ENCODE measurements at regions not wholly inside any gene's neighbourhood (a gene's known extent, or its start where the extent isn't known, plus 50 kb on each side); places are given as distances from the start of the nearest gene placed in this dataset.

DNA sequence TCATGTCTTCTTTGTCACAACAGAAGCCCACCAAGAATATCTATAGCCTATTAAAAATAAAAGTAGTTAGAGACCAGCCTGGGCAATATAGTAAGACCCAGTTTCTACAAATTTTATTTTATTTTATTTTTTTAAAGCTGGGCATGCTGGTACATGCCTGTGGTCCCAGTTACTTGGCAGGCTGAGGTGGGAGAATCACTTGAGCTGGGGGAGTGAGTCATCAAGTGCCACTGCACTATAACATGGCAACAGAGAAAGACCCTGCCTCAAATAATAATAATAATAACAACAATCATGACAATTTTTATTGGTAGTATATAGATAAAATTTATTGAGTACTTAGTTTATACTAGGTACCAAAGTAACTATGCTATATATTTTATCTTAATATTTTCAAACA, 93.0 kb upstream of the NPFFR2 start:
- H3K27me3 ChIP-seq (ENCODE audit: control insufficient read depth, insufficient read depth, low read length) = no peaks in the 10 kb centered on the region
- H3K4me3 ChIP-seq (ENCODE audit: low read depth, low read length) = no peak overlapping the region
- H3K9me3 ChIP-seq (ENCODE audit: control insufficient read depth, insufficient read depth, low read length) = no peaks in the 10 kb centered on the region
- no peak overlapping the region for H3K9ac ChIP-seq (ENCODE audit: low read depth, low read length)
- H3K4me1 ChIP-seq (ENCODE audit: control insufficient read depth, insufficient read depth, low read length) = no peaks in the 10 kb centered on the region
- H3K36me3 ChIP-seq (ENCODE audit: control insufficient read depth, insufficient read depth, low read length) = no peaks in the 10 kb centered on the region

DNA sequence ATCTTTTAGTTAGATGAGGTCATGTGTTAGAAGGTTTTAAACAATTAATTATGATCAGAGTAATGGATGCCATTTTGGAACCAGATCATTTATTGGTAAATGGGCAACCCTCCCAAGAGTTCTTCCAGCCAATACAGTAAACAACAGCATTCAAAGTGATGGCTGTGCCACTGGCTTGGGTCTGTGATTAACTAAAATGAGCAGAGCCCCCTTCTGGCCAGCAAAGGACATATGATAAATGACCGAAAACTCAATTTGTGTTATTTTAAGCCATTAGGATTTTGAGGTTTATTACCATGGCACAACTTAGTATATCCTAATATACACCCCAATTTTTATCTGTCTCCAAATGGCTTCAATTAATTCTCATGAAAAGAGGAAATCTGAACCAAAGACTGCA, 90.8 kb upstream of the NPFFR2 start:
- H3K4me3 ChIP-seq (ENCODE audit: low read depth, low read length) = no peak overlapping the region
- H3K36me3 ChIP-seq (ENCODE audit: control insufficient read depth, insufficient read depth, low read length) = no peaks in the 10 kb centered on the region
- peaks cover 8% of the 10 kb centered on the region for H3K9me3 ChIP-seq (ENCODE audit: control insufficient read depth, insufficient read depth, low read length)
- no peaks in the 10 kb centered on the region for H3K27me3 ChIP-seq (ENCODE audit: control insufficient read depth, insufficient read depth, low read length)
- no peaks in the 10 kb centered on the region for H3K4me1 ChIP-seq (ENCODE audit: control insufficient read depth, insufficient read depth, low read length)
- H3K9ac ChIP-seq (ENCODE audit: low read depth, low read length) = no peak overlapping the region

DNA sequence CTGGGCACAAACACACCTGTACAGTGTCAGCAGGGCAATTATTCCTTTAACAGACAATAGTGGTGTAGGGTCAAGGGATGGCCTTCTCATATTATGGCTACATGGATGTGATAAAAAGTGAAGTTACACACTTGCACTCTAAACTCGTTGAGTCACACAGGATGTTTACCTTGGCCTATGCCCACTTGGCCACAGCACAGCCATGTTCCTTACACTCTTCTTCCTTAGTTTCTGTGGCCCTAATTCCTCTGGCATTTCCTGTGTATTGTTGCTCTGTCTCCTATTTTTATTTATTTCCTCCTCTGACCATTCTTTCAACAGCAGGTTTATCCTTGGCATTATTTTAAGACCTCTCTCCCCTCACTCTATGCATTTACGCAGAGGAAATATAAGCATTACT, 86.8 kb upstream of the NPFFR2 start:
- H3K4me3 ChIP-seq (ENCODE audit: low read depth, low read length) = no peak overlapping the region
- no peaks in the 10 kb centered on the region for H3K36me3 ChIP-seq (ENCODE audit: control insufficient read depth, insufficient read depth, low read length)
- no peaks in the 10 kb centered on the region for H3K27me3 ChIP-seq (ENCODE audit: control insufficient read depth, insufficient read depth, low read length)
- peaks cover 17% of the 10 kb centered on the region for H3K9me3 ChIP-seq (ENCODE audit: control insufficient read depth, insufficient read depth, low read length)
- no peaks in the 10 kb centered on the region for H3K4me1 ChIP-seq (ENCODE audit: control insufficient read depth, insufficient read depth, low read length)
- no peak overlapping the region for H3K9ac ChIP-seq (ENCODE audit: low read depth, low read length)

DNA sequence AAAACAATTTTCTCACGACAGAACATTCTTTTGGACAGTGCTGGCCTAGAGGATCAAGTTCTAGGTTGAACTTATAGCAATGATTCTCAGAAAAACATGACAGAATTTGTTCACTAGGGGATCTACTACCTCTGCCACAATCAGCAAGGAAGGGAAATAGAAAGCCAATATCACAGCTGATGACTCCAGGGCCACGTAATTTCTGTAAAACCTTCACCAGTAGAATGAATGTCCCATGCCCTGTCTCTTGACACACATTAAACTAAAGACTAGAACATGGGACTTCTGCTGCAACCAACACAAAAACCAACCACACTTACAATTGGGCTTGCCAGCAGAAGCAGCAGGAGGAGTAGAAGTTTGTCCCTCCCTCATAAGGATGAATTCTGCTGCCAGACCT, 86.0 kb upstream of the NPFFR2 start:
- H3K9me3 ChIP-seq (ENCODE audit: control insufficient read depth, insufficient read depth, low read length) = peaks cover 17% of the 10 kb centered on the region
- H3K4me3 ChIP-seq (ENCODE audit: low read depth, low read length) = no peak overlapping the region
- no peaks in the 10 kb centered on the region for H3K36me3 ChIP-seq (ENCODE audit: control insufficient read depth, insufficient read depth, low read length)
- H3K9ac ChIP-seq (ENCODE audit: low read depth, low read length) = no peak overlapping the region
- no peaks in the 10 kb centered on the region for H3K4me1 ChIP-seq (ENCODE audit: control insufficient read depth, insufficient read depth, low read length)
- H3K27me3 ChIP-seq (ENCODE audit: control insufficient read depth, insufficient read depth, low read length) = no peaks in the 10 kb centered on the region

DNA sequence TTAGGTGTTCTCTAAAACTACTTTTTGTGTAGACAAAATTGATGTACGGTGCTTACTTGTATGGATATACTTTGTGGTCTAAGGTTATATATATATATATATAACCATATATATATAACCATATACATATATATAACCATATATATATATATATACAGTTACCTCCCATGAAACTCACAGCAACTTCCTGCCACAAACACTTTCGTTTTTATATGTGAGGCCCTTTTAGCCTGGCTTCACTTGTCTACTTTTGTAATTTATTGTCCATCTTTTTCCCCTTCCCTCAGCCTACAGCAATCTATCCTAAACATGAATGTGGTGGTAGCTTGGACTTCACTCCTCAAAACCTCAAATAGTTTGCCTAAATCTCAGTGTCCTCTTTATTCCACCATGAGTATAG, 72.8 kb upstream of the NPFFR2 start:
- Histone ChIP-seq H3K4me1 (ENCODE audit: control insufficient read depth, insufficient read depth, low read length) (no peaks in the 10 kb centered on the region), H3K9me3 (ENCODE audit: control insufficient read depth, insufficient read depth, low read length) (no peaks in the 10 kb centered on the region), H3K9ac (ENCODE audit: low read depth, low read length) (no peak overlapping the region), H3K27me3 (ENCODE audit: control insufficient read depth, insufficient read depth, low read length) (no peaks in the 10 kb centered on the region), H3K4me3 (ENCODE audit: low read depth, low read length) (no peak overlapping the region), H3K36me3 (ENCODE audit: control insufficient read depth, insufficient read depth, low read length) (no peaks in the 10 kb centered on the region)

DNA sequence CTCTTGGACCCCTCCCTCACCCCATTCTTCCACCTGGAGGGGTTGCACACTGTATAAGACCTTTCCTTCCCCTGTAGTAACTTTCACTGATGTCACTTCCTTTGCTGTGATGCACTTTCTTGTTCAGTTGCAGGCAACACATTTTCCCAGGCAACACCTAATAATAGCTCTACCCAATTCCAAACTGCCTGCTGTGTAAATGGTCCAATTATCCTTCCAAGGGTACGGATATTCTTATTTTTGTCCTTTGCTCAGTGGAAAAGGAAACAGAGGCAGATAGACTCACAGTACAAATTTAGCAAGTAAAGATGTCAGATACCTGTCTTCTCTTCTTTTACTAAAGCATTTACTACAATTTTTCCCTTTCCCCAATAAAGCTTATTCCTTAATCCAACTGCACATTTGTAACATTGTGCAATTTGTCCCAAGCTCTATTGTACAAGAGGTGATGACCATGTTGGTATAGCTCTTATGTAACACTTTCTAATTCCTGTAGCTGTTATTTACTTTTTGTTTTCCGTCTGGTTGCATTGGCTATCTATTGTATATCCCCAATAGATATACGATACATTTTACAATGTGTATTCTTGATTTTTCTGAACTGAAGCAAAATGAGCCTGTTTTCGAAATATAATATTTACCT, 69.1 kb upstream of the NPFFR2 start:
- no peaks in the 10 kb centered on the region for H3K9me3 ChIP-seq (ENCODE audit: control insufficient read depth, insufficient read depth, low read length)
- no peak overlapping the region for H3K9ac ChIP-seq (ENCODE audit: low read depth, low read length)
- no peaks in the 10 kb centered on the region for H3K36me3 ChIP-seq (ENCODE audit: control insufficient read depth, insufficient read depth, low read length)
- H3K4me3 ChIP-seq (ENCODE audit: low read depth, low read length) = no peak overlapping the region
- no peaks in the 10 kb centered on the region for H3K4me1 ChIP-seq (ENCODE audit: control insufficient read depth, insufficient read depth, low read length)
- no peaks in the 10 kb centered on the region for H3K27me3 ChIP-seq (ENCODE audit: control insufficient read depth, insufficient read depth, low read length)

DNA sequence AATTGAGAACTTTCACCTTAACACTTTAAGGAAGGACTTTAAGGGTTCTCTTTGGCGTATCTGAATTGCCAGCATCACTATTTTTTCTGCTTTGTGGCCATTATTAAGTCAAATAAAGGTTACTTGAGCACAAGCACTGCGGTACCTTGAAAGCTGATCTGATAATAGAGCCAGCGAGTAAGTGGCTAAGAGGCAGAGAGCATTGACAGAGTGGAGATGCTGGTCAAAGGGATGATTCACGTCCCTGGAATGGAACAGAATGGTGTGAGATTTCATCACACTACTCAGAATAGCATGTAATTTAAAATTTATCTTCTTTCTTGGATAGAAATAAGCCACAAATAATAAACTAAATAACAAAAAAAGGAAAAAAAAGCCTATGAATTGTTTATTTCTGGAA, 57.1 kb upstream of the NPFFR2 start:
- Histone ChIP-seq H3K4me3 (ENCODE audit: low read depth, low read length) (no peak overlapping the region), H3K4me1 (ENCODE audit: control insufficient read depth, insufficient read depth, low read length) (no peaks in the 10 kb centered on the region), H3K9me3 (ENCODE audit: control insufficient read depth, insufficient read depth, low read length) (no peaks in the 10 kb centered on the region), H3K36me3 (ENCODE audit: control insufficient read depth, insufficient read depth, low read length) (no peaks in the 10 kb centered on the region), H3K9ac (ENCODE audit: low read depth, low read length) (no peak overlapping the region), H3K27me3 (ENCODE audit: control insufficient read depth, insufficient read depth, low read length) (no peaks in the 10 kb centered on the region)

DNA sequence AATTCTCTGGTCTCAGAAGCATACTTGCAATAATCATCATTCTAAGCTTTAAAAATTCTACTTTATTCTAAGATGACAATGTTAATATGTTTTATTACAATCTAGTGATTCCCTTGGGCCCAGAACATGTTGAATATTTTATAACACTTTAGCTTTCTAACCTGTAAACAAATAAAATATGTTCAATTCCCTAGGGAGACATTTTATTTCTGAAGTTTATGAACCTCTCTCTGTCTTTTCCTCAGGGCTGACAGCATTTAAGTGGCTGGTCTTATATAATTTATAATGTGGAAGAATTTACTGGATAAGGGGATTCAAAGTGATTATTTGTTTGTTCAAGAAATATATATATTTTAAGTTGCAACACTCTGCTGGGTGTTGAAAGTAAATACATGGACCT, 55.3 kb upstream of the NPFFR2 start:
- Histone ChIP-seq H3K4me3 (ENCODE audit: low read depth, low read length) (no peak overlapping the region), H3K4me1 (ENCODE audit: control insufficient read depth, insufficient read depth, low read length) (no peaks in the 10 kb centered on the region), H3K36me3 (ENCODE audit: control insufficient read depth, insufficient read depth, low read length) (no peaks in the 10 kb centered on the region), H3K9ac (ENCODE audit: low read depth, low read length) (no peak overlapping the region), H3K27me3 (ENCODE audit: control insufficient read depth, insufficient read depth, low read length) (no peaks in the 10 kb centered on the region), H3K9me3 (ENCODE audit: control insufficient read depth, insufficient read depth, low read length) (no peaks in the 10 kb centered on the region)

DNA sequence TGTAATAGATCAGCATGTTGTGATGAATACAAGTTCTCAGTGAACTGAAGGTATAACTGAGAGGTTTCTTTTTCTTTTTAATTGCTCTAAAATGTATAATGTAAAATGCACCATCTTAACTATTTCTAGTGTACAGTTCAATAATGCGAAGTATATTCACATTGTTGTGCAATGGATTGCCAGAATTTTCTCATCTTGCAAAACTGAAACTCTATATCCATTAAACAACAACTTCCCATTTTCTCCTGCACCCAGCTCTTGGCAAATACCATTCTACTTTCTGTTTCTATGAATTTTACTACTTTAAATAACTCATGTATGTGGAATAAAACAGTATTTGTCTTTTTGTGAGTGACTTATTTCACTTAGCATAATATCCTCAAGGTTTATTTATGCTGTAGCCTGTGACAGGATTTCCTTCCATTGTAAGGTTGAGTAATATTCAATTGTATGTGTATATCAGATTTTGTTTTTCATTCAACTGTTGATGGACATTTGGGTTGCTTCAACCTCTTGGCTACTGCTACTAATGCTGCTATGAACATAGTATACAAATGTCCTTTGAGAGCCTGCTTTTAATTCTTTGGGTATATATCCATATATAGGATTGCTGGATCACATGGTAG, 53.5 kb upstream of the NPFFR2 start:
- Histone ChIP-seq H3K4me1 (ENCODE audit: control insufficient read depth, insufficient read depth, low read length) (no peaks in the 10 kb centered on the region), H3K9ac (ENCODE audit: low read depth, low read length) (no peak overlapping the region), H3K9me3 (ENCODE audit: control insufficient read depth, insufficient read depth, low read length) (no peaks in the 10 kb centered on the region)

DNA sequence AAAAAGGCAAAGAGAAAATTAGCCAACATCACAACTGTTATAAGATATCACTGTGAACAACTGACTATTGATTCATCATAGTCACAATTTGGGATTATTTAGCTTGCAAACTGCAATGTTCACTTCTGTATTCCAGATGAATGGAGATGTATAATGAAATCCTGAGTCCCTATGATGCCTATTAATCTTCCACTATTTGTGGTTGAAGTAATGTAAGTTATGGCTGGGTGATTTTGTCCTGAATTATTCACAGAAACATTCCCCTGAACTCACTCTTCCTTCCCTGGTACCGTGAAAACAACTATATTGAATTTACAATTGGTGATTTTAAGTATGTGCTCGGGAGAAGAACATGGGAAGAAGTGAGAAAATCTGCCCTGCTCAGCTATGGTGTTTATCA, 50.8 kb upstream of the NPFFR2 start:
- H3K9me3 ChIP-seq (ENCODE audit: control insufficient read depth, insufficient read depth, low read length) = no peaks in the 10 kb centered on the region
- H3K27me3 ChIP-seq (ENCODE audit: control insufficient read depth, insufficient read depth, low read length) = no peaks in the 10 kb centered on the region
- H3K4me1 ChIP-seq (ENCODE audit: control insufficient read depth, insufficient read depth, low read length) = no peaks in the 10 kb centered on the region
- H3K9ac ChIP-seq (ENCODE audit: low read depth, low read length) = no peak overlapping the region
- no peak overlapping the region for H3K4me3 ChIP-seq (ENCODE audit: low read depth, low read length)
- H3K36me3 ChIP-seq (ENCODE audit: control insufficient read depth, insufficient read depth, low read length) = no peaks in the 10 kb centered on the region

More for the DNA sequence above, 53.5 kb upstream of the NPFFR2 start:
- no peak overlapping the region for H3K4me3 ChIP-seq (ENCODE audit: low read depth, low read length)
- no peaks in the 10 kb centered on the region for H3K36me3 ChIP-seq (ENCODE audit: control insufficient read depth, insufficient read depth, low read length)
- H3K27me3 ChIP-seq (ENCODE audit: control insufficient read depth, insufficient read depth, low read length) = no peaks in the 10 kb centered on the region
